CD4-positive, alpha-beta T cell (primary cell): ENCODE measurements at regions not wholly inside any gene's neighbourhood (a gene's known extent, or its start where the extent isn't known, plus 50 kb on each side); places are given as distances from the start of the nearest gene placed in this dataset.

Experiments
- ATAC-seq: fragments of 200-7000 bp; cut with Tn5 transposase; one replicate; pipeline ENCODE4 v1.10.0; 2022; ENCODE audit warnings: mild to moderate bottlenecking; ENCODE audit not compliant: poor library complexity
- CTCF ChIA-PET: fragments of 350-600 bp; sonication (Branson Sonifier 250); formaldehyde crosslinking; loops from one replicate; lab custom pipeline; 2021; ENCODE audit warnings: antibody characterized with exemption, inconsistent platforms; lab: Charles Lee
- POLR2A ChIA-PET: fragments of 350-600 bp; sonication (Branson Sonifier 250); formaldehyde crosslinking; loops from one replicate; lab custom pipeline; 2021; ENCODE audit warnings: antibody characterized with exemption, inconsistent platforms; lab: Charles Lee
- DNase-seq, 14 experiments: peaks; one replicate each; pipeline ENCODE4 v3.0.0-alpha.2; 2013 to 2020; ENCODE audit warnings: mixed read lengths in 2 of 14
- H3K27ac ChIP-seq, 2 donors: one replicate each; pipeline versions ENCODE4 v1.5.1 to v1.7.0; 2013; ENCODE audit warnings: low read length in 2 of 2, low read depth in 1 of 2, mild to moderate bottlenecking in 1 of 2
- H3K27me3 ChIP-seq, 2 experiments: 1 replicate in 1 of 2; 2 replicates in 1 of 2; pipeline versions ENCODE4 v1.6.1 to v1.7.0; 2013; ENCODE audit warnings: low read length in 2 of 2, control low read depth in 1 of 2, mild to moderate bottlenecking in 1 of 2, moderate library complexity in 1 of 2; ENCODE audit not compliant: insufficient read depth in 2 of 2, control insufficient read depth in 1 of 2
- H3K36me3 ChIP-seq: one replicate; pipeline ENCODE4 v1.6.1; 2013; ENCODE audit warnings: low read length, control low read depth; ENCODE audit not compliant: insufficient read depth
- H3K4me1 ChIP-seq: one replicate; pipeline ENCODE4 v1.6.1; 2013; ENCODE audit warnings: low read length, control low read depth; ENCODE audit not compliant: insufficient read depth
- H3K4me3 ChIP-seq: one replicate; pipeline ENCODE4 v1.5.1; 2013; ENCODE audit warnings: mild to moderate bottlenecking, low read length, moderate library complexity
- H3K9me3 ChIP-seq, 2 experiments: 1 replicate in 1 of 2; 2 replicates in 1 of 2; pipeline versions ENCODE4 v1.6.1 to v1.7.0; 2013; ENCODE audit warnings: low read length in 2 of 2, mild to moderate bottlenecking in 2 of 2, control low read depth in 1 of 2, moderate library complexity in 1 of 2; ENCODE audit not compliant: control insufficient read depth in 1 of 2, insufficient read depth in 1 of 2
- H3K27ac Mint-ChIP-seq: one replicate; pipeline ENCODE4 v1.8.0; 2020; ENCODE audit warnings: mixed read lengths
- H3K27me3 Mint-ChIP-seq: one replicate; pipeline ENCODE4 v1.8.0; 2021; ENCODE audit warnings: mixed read lengths
- H3K36me3 Mint-ChIP-seq: one replicate; pipeline ENCODE4 v1.8.0; 2021; ENCODE audit warnings: low read depth, mixed read lengths
- H3K4me1 Mint-ChIP-seq: one replicate; pipeline ENCODE4 v1.8.0; 2021; ENCODE audit warnings: low read depth, mixed read lengths
- H3K4me3 Mint-ChIP-seq: one replicate; pipeline ENCODE4 v1.8.0; 2020; ENCODE audit warnings: mild to moderate bottlenecking, mixed read lengths
- H3K9me3 Mint-ChIP-seq: one replicate; pipeline ENCODE4 v1.8.0; 2020; ENCODE audit warnings: mixed read lengths
- intact Hi-C, 2 experiments: fragments of 100-400 bp; cut with DNase I in 1 of 2; cut with micrococcal nuclease in 1 of 2; formaldehyde crosslinking; loops; one replicate each; pipeline versions ENCODE4 v1.15.1 to v1.9.0; 2023 to 2025; cut with DNase I, micrococcal nuclease
- TF ChIP-seq, protein P1 (sequence below): fragments of 200-600 bp; IDR thresholded peaks from one replicate; pipeline ENCODE4 v1.8.0; 2022; ENCODE audit warnings: antibody characterized with exemption, mild to moderate bottlenecking

DNA sequence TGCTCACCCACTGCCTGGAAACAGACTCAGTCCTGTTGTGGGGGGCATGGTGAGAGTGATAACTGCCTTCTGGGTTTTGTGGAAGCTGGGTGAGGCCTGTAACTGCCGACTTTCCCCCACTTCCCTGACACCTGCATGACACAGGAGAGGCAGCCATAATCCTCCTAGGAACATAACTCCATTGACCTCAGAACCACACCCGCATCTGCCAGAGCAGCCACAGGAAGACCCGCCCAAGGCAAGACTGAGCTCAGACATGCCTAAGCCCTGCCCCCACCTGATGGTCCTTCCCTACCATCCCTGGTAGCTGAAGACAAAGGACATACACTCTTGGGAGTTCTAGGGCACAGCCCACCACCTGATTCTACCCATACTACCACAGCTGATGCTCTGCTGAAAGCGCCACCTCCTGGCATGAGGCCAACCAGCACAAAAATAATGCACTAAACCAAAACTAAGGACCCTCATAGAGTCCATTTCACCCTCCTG, 326.7 kb downstream of the RBM26 start:
- H3K4me3 Mint-ChIP-seq, result no peak overlapping the region
- no peaks in the 10 kb centered on the region for H3K27me3 Mint-ChIP-seq
- CTCF ChIA-PET, result no interaction called here
- H3K4me3 ChIP-seq, result no peak overlapping the region
- H3K36me3 Mint-ChIP-seq, result no peaks in the 10 kb centered on the region
- intact Hi-C loops, result no loop called here
- DNase-seq (no peak), ATAC-seq (no peak)
- H3K4me1 Mint-ChIP-seq, result no peaks in the 10 kb centered on the region
- H3K27me3 ChIP-seq, result peaks cover 0 to 2% of the 10 kb centered on the region in 2 experiments
- no peaks in the 10 kb centered on the region for H3K4me1 ChIP-seq
- H3K9me3 ChIP-seq, result peaks cover 0 to 5% of the 10 kb centered on the region in 2 experiments
- H3K9me3 Mint-ChIP-seq, result peaks cover 10% of the 10 kb centered on the region
- POLR2A ChIA-PET, result no interaction called here
- no peaks in the 10 kb centered on the region for H3K36me3 ChIP-seq
- no peak overlapping the region for H3K27ac ChIP-seq
- H3K27ac Mint-ChIP-seq, result no peak overlapping the region
- TF ChIP-seq, protein P1, sequence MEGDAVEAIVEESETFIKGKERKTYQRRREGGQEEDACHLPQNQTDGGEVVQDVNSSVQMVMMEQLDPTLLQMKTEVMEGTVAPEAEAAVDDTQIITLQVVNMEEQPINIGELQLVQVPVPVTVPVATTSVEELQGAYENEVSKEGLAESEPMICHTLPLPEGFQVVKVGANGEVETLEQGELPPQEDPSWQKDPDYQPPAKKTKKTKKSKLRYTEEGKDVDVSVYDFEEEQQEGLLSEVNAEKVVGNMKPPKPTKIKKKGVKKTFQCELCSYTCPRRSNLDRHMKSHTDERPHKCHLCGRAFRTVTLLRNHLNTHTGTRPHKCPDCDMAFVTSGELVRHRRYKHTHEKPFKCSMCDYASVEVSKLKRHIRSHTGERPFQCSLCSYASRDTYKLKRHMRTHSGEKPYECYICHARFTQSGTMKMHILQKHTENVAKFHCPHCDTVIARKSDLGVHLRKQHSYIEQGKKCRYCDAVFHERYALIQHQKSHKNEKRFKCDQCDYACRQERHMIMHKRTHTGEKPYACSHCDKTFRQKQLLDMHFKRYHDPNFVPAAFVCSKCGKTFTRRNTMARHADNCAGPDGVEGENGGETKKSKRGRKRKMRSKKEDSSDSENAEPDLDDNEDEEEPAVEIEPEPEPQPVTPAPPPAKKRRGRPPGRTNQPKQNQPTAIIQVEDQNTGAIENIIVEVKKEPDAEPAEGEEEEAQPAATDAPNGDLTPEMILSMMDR, result no peak

DNA sequence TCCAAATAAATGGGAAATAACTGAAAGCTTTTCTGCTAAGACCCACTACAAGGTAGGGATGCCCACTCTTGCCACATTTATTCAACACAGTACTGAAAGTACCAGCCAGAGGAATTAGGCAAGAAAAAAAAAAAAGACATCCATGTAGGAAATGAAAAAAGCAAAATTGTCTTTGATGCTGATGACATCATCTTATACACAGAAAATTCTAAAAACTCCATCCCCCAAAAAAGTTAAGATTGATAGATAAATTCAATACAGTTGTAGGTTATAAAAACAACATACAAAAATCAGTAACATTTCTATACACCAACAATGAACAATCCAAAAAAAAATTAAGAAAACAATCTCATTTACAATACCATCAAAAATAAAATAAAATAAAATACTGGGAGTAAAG, 330.4 kb downstream of the RBM26 start:
- Histone ChIP-seq H3K9me3 (peaks cover 0 to 5% of the 10 kb centered on the region in 2 experiments), H3K27ac (no peak overlapping the region), H3K4me1 (no peaks in the 10 kb centered on the region), H3K27me3 (peaks cover 1 to 2% of the 10 kb centered on the region in 2 experiments), H3K4me3 (no peak overlapping the region), H3K36me3 (no peaks in the 10 kb centered on the region)
- no peaks in the 10 kb centered on the region for H3K4me1 Mint-ChIP-seq
- H3K4me3 Mint-ChIP-seq, result no peak overlapping the region
- DNase-seq (no peak), ATAC-seq (no peak)
- H3K27me3 Mint-ChIP-seq, result no peaks in the 10 kb centered on the region
- no peaks in the 10 kb centered on the region for H3K36me3 Mint-ChIP-seq
- CTCF ChIA-PET, result interaction anchor here (0.9 to 1.4 kb wide), 2 partner anchors 9 to 15 kb away, joined by 3 to 4 read pairs; no protein-coding TSS in a partner anchor
- intact Hi-C loops, result no loop called here
- no peak overlapping the region for H3K27ac Mint-ChIP-seq
- peaks cover 10% of the 10 kb centered on the region for H3K9me3 Mint-ChIP-seq
- POLR2A ChIA-PET, result no interaction called here
- TF ChIP-seq, protein P1, result no peak

DNA sequence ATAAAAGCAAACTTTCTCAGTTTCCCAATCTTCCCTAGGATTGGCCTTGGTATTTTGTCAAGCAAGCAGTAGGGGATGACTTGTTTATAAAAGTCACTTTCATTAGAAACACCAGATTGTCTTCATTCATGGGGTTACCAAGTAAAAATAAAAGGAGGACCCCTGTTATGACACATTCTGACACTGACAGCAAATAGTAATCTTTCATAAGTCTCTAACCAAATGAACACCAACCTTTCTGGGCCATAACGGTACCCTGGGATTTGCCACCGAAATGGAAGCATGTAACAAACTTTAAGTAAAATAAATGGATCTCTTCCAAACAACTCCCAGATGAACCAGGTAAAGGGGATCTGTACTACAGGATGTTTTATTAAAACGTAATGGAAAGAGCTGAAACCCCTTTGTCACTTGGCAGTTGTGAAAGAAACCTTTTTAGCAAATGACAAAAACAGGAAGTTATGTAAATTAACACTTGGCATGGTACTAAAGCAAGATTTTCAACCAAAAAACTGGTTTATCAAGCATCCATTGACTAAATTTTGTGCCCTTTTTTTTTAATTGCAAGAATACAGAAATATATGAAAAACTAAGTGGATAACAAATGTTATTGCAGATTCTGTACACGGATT, 335.6 kb downstream of the RBM26 start:
- Histone ChIP-seq H3K9me3 (no peaks in the 10 kb centered on the region), H3K4me1 (no peaks in the 10 kb centered on the region), H3K27ac (no peak overlapping the region), H3K36me3 (no peaks in the 10 kb centered on the region), H3K4me3 (no peak overlapping the region), H3K27me3 (peaks cover 0 to 11% of the 10 kb centered on the region in 2 experiments)
- Mint-ChIP-seq H3K4me3 (no peak overlapping the region), H3K27me3 (peaks cover 21% of the 10 kb centered on the region), H3K9me3 (no peaks in the 10 kb centered on the region), H3K36me3 (no peaks in the 10 kb centered on the region), H3K27ac (no peak overlapping the region), H3K4me1 (no peaks in the 10 kb centered on the region)
- DNase-seq (no peak), ATAC-seq (no peak)
- intact Hi-C loops, result no loop called here
- TF ChIP-seq, protein P1, result no peak
- POLR2A ChIA-PET, result no interaction called here
- CTCF ChIA-PET, result no interaction called here
